NCI-H524 treated with DMSO at 0.1 percent for 48 hours (cell line): ENCODE measurements at regions not wholly inside any gene's neighbourhood (a gene's known extent, or its start where the extent isn't known, plus 50 kb on each side); places are given as distances from the start of the nearest gene placed in this dataset.

ENCODE experiments used
- DNase-seq: peaks from one replicate; lab custom pipeline; 2025; lab: John Stamatoyannopoulos, UW

GRCh38 chr1:81392526-81393226 is 408.1 kb upstream of the ADGRL2 start:
- no peak for DNase-seq

- DNase-seq: no peak
Observed at GRCh38 chr1:81391125-81391828, 409.5 kb upstream of the ADGRL2 start.

- no peak for DNase-seq
Observed at GRCh38 chr1:81388435-81388834, 412.3 kb upstream of the ADGRL2 start.

- no peak for DNase-seq
Observed at GRCh38 chr1:81387446-81387845, 413.3 kb upstream of the ADGRL2 start.

GRCh38 chr1:81382561-81382960 is 418.2 kb upstream of the ADGRL2 start:
- DNase-seq: no peak

- DNase-seq: no peak
Observed at GRCh38 chr1:81381881-81382280, 418.9 kb upstream of the ADGRL2 start.

GRCh38 chr1:81380436-81380835 is 420.3 kb upstream of the ADGRL2 start:
- no peak for DNase-seq

- no peak for DNase-seq
Observed at GRCh38 chr1:81379430-81379829, 421.3 kb upstream of the ADGRL2 start.

- DNase-seq: no peak
Observed at GRCh38 chr1:81377406-81377805, 423.3 kb upstream of the ADGRL2 start.

- DNase-seq: no peak
Observed at GRCh38 chr1:81375884-81376548, 424.7 kb upstream of the ADGRL2 start.

GRCh38 chr1:81374481-81374880 is 426.3 kb upstream of the ADGRL2 start:
- DNase-seq: no peak

- DNase-seq: no peak
Observed at GRCh38 chr1:81371864-81372263, 428.9 kb upstream of the ADGRL2 start.

- DNase-seq: no peak
Observed at GRCh38 chr1:81369833-81370232, 430.9 kb upstream of the ADGRL2 start.

- DNase-seq: no peak
Observed at GRCh38 chr1:81366173-81366572, 434.6 kb upstream of the ADGRL2 start.

- DNase-seq: no peak
Observed at GRCh38 chr1:81364088-81364487, 436.6 kb upstream of the ADGRL2 start.

GRCh38 chr1:81358151-81358550 is 442.6 kb upstream of the ADGRL2 start:
- DNase-seq: no peak

- DNase-seq: no peak
Observed at GRCh38 chr1:81351864-81352263, 448.9 kb upstream of the ADGRL2 start.

GRCh38 chr1:81349194-81349965 is 451.4 kb upstream of the ADGRL2 start:
- no peak for DNase-seq

- DNase-seq: no peak
Observed at GRCh38 chr1:81345110-81345509, 455.6 kb upstream of the ADGRL2 start.

GRCh38 chr1:81340239-81340638 is 460.5 kb upstream of the ADGRL2 start:
- DNase-seq: no peak

- no peak for DNase-seq
Observed at GRCh38 chr1:81337226-81337625, 463.5 kb upstream of the ADGRL2 start.

- DNase-seq: no peak
Observed at GRCh38 chr1:81335876-81336275, 464.9 kb upstream of the ADGRL2 start.
